Midbrain (tissue), 1 donor: ENCODE measurements at regions not wholly inside any gene's neighbourhood (a gene's known extent, or its start where the extent isn't known, plus 50 kb on each side); places are given as distances from the start of the nearest gene placed in this dataset.
A peak's percentile ranks its signal among the peaks of the same experiment; 100 is the strongest.

Experiments
- DNase-seq: peaks from one replicate; lab custom pipeline; 2025; lab: John Stamatoyannopoulos, UW

DNA sequence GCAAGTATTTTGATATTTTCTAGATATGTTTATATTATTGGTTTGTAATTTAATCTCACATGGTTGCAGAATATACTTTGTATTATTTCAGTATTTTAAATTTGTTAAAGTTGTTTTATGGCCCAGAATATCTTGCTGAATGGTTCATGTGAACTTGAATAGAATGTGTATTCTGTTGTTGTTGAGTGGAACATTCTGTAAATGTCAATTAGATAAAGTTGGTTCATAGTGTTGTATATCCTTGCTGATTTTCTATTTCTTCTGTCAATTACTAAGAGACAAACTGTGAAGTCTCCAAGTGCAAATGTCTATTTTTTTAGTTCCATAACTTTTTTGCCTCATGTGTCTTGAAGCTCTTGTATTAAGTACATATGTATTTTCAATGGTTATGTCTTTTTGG, 411.7 kb downstream of the NPIPA7 start:
- DNase-seq = no peak

DNA sequence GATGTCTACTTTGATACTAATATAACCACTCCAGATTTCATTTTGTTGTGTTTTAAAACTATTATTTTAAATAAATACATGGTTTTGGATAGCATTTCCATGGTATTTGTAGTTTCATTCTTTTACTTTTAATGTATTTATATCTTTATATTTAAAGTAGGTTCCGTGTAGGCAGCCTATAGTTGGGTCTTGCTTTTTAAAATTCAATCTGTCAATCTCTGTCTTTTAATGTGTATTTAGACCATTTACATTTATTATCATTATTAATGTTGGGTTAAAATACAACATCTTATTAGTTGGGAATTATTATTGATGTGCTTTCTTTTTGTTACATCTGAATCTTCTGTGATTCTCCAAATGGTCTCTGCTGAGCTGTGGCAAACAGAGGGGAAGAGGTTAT, 412.1 kb downstream of the NPIPA7 start:
- DNase-seq = no peak

DNA sequence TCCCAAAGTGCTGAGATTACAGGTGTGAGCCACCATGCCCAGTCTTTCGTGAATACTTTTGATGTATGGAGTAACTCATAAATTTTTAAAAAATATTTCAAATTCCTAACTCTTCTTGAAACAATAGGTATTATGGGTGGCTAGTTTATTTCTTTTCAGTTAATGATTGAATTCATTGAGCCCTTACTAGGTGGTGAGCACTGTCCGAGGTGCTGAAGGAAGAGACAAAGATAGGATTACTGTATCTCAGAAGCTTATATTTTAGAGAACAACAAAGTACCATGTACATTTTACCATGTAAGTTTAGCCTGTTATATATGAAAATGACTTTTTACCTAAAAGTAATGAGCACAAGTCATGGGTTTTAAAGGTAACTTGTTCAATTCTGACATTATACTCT, 418.3 kb downstream of the NPIPA7 start:
- DNase-seq = no peak

DNA sequence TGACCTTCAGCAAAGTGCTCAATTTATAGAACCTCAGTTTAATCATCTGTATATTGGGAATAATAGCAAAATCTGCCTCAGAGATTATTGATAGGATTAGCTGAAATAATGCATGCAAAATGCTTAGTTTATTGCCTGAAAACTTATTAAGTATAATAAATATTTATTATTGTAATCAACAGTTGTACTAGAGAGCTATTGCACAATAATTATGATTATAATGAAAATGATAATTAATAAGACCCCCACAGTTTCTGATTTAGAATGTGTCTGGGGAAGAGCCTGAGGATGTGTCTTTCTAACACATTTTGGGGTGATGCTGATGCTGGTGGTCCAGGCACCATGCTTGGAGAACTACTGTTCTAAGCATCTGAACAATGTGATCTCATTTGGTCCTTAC, 419.6 kb downstream of the NPIPA7 start:
- no peak for DNase-seq

DNA sequence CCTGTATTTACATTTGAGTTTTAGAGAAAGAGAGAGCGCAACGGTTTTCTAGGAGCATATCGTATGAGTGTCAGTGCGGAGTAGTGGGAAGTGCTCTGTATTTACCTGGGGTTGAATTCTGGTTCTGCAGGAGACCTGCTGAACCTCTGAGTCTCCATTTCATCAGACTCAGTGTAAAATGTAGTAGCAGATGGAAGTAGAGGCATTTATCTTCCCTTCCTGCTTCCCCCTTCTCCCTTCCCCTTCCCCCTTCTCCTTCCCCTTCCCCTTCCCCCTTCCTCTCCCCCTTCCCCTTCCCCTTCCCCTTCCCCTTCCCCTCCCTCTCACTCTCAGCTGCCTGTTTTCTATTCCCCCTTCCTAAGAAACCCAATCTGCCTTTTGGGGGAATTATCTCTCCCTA, 426.9 kb downstream of the NPIPA7 start:
- no peak for DNase-seq

DNA sequence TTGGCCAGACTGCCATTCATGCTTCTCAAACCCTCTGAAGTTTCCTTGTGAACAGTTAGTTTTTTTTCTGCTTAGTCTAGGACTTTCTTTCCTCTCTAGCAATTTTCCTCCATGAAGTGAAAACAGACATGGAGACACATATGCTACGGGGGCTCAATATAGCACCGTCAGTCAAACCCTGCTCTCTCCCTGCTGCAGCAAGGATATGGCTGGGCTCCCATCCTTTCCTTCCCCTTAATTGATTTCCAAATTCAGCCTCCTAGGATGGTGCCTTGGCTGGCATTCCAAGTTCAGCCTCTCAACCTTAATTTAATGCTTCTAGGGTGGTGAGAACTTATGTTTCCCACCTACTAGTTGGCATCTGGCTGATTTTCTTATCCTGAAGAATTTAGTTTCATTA, 436.7 kb downstream of the NPIPA7 start:
- DNase-seq = no peak

DNA sequence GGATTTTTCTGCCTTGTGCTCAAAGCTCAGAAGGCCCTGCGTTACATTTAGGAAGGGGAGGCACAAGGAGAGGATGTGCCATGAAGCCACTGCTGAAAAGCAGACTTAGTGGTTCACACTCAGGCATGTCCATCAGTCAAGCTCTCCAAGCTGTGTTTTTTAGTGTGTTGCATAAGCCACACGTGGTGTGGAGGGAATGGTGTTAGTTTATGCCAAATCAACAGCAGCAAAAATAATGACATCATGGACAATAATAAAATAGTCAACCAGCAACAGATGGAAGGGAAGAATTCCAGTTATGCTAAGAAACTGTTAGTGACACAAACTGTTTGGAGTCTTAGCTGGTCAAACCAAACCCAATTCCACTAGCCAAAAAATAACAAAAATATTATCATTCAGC, 438.3 kb downstream of the NPIPA7 start:
- no peak for DNase-seq

DNA sequence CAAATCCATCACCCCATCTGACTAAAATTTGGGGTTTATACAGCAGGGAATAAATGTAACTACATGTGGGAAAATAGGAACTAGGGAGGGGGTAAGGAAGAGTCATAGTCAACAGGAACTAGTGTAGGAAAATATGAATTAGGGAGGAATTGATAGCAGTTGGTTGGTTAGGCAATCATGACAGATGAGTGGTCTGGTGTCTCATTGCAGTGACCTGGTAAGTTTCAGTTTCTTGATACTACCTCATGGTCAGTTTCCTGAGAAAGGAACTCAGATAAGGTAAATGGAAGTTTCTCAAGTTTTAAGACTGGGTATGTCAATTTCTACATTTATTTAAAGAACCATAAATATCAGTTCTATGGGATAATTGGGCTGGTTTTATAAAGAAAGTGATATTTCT, 442.3 kb downstream of the NPIPA7 start:
- no peak for DNase-seq

DNA sequence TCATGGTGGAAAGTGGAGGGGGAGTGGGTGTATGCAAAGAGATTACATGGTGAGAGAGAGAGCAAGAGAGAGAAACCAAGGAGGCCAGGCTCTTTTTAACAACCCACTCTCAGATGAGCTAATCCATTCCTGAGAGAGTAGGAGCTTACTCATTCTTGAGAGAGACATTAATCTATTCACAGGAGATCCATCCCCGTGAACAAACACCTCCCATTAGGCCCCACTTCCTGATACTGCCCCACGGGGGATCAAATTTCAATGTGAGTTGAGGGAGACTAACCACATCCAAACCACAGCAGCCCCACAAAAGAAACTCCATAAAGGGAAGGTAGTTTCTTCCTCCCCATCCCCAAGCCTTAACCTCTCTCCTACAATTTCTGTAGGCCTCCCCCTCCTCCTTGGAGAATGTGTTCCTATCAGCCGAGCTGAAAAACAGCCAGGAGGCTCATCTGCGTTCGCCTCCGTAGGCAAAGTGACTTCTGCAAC, 450.0 kb downstream of the NPIPA7 start:
- no peak for DNase-seq

DNA sequence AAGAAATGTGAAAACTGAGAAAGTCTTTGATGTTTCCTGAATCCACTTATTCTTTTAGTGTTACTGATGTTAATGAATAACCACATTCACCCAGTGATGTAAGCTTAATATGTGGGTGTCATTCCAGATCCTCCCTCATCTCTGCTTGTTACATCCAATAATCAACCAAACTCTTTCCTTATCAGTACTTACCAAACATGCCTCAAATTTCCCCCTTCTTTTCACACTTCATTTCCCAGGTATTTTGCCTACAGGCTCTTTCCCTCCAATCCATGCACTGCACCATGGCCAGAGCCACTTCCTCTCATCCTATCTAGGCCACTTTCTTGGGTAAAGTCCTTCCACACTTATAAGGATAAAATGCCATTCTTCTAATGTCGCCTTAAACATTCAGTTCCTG, 451.5 kb downstream of the NPIPA7 start:
- DNase-seq = no peak

DNA sequence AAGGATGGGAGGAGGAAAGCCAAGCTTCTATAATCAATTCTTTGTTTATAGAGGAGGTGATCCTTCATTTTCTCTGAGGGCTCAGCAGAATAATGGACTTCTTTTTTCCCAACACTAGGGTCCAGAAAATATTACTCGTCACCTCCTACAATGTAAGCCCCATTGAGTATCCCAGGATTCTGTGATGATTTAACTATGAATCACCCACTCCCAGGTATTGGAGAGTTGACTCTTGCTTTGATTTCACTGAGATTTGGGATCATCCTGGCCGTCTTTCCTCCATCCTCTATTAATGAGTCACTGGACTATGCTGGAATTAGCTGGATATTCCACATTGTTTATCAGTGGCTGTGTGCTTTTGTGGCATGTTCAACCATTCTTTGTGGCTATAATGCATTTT, 452.0 kb downstream of the NPIPA7 start:
- DNase-seq = no peak

DNA sequence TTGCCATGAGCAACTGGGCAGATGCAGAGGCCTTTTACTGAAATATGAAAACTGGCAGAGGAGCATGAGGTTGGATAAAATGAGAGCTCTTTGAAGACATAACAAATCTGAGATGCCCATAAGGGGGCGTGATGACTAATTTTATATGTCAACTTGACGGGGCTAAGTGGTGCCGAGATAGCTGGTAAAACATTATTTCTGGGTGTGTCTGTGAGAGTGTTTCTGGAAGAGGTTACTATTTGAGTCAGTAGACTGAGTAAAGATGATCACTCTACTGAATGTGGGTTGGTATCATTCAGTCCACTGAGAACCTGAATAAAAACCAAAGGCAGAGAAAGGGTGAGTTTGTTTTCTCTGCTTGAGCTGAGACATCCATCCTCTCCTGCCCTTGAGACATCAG, 454.2 kb downstream of the NPIPA7 start:
- no peak for DNase-seq

DNA sequence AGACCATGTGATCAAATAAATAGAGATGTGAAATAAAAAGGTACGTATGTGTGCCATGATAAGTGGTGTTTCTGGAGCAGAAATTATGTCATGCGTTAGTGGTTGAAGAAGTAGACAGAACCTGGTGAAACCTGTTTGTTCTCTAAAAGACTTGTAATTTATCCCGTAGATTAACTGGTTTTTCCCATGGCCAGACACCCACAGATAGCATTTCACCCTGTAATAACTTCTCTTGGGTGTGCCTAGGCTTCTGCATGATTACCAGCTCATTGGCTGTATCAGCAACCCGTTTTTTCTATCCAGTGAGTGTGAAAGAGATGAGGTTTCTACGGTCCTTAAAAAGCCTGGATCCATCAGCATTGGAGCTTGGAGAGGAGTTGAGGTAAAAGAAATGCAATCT, 471.3 kb downstream of the NPIPA7 start:
- no peak for DNase-seq

DNA sequence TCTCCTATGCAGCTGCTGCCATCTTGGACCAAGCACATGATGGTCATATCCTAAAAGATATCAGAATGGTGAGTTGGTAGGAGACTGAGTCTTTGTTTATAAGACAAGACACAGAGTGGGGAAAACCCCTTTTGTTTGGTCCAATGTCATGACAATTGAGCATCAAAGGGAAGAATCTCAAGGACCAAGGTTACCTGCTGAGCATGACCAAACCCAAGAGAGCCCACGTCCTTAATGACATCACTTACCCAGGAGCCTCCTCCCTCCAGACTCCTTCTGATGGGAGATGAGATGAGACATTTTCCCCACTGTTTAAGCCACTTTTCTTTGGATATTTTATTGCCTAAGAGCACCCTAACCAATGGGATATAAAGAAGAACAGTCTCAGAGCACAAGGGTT, 478.1 kb downstream of the NPIPA7 start:
- no peak for DNase-seq

DNA sequence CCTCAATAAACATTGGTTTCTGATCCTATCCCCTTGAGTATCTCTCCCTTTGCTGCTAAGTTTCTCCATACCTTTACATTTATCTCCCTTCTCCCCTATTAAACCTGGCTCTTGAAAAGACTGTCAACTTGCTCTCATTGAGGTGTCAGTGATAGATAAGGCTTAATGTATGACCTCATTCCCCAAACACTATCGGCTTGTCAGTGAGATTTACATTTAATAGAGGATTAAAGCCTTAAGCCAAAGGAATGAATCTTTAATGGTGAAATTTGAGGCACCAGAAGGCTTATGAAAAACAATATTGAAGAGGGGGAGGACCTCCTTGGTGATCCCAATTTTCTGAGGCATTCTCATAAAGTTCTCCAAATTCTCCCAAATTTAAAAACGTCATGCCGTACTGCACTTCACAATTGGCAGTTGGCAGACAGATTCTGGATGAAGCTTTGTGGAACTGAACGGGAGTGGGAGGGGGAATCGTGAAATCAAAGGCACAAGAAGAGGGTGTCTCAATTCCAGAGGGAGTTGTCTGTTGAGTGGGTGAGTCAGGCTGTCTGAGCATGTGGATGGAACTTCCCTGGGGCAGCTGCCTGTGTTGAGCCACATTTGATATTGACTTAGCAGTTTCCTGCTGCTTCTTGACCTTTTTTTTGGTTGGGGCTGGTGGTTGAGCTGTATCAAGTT, 478.8 kb downstream of the NPIPA7 start:
- DNase-seq = no peak

DNA sequence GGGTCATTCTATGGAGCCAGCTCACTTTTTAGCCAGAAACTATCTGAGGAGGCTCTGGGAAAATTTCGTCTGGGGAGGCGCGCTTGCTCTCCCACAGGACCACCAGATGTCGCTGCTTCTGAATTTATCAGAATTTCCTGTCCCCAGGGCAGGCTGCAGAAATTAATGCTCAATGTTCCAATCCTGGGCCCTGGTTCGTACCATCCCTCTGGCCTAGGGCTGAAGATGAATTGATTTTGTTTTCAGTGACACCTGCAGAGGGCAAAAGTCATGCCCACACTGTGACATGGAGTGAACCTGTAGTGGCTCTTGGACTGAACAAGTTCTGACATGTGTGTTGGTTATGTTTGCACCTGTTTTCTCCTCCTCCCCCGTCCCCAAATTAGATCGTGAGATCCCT, 482.6 kb downstream of the NPIPA7 start:
- DNase-seq = peak; percentile 40

DNA sequence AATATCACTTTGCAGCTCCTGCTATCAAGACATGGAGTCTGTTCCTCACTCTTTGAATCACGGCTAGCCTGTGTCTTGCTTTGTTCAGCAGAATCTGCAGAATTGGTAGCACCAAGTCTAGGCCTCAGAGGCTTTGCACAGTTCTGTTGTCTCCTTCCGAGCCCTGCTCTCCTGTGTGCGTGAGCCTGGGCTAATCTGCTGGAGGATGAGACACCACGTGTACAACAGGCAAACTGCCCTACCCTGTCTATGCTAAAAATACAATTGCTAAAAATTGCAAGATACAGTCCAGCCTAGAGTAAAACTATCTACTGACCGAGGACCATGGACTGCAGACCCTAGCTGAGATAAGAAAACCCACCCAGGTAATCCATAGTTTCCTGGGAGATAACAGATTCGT, 484.7 kb downstream of the NPIPA7 start:
- no peak for DNase-seq

DNA sequence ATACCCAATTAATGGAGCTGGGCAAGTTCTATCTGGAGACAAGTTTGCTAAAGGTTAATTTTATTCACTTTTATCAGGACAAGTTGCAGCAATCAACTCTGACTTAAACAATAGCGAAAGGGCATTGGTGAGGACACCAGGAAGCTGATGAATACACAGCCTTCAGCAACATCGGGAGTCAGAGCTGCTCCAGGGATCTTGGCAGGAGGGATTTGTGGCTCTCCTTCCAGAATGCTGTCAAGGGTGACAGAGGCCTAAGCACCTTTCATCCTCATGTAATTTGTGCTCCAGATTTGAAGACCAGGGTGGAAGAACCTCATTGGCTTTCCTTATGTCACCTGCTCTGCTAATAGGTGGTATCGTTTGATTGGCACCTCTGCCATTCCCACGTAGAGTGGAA, 485.6 kb downstream of the NPIPA7 start:
- DNase-seq = no peak

DNA sequence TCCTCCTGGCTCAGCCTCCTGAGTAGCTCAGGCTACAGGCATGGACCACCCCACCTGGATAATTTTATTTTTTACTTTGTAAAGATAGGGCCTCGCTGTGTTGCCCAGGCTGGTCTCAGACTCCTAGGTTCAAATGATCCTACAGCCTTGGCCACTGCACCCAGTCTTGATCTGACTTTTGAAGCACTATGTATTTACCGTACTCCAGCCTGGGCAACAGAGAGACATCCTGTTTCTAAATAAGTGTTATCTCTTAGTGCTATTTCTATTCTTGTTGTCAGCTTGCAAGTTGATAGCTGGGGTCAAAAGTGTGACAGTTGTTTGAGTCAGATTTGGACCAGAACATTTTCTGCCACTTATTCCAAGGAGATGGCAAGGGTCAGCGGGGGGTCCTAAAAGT, 486.4 kb downstream of the NPIPA7 start:
- DNase-seq = no peak

DNA sequence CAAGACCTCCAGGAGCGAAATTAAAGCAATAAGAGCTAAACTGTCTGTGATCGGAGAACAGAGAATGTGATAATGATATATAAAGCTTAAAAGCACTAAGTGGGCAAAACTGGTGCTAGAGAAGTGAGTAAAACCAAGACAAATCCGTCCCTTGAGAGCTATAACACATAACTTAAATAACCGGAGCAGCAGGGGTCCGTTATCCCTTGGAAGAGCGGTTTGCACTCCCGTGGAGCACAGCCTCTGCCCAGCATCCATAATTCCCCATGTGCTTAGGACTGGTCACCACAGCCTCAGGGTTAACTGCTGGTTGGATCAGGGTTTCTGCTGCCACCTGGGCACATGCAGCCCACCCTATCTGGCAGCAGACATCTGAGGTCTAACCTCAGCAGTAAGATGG, 489.0 kb downstream of the NPIPA7 start:
- DNase-seq = no peak

DNA sequence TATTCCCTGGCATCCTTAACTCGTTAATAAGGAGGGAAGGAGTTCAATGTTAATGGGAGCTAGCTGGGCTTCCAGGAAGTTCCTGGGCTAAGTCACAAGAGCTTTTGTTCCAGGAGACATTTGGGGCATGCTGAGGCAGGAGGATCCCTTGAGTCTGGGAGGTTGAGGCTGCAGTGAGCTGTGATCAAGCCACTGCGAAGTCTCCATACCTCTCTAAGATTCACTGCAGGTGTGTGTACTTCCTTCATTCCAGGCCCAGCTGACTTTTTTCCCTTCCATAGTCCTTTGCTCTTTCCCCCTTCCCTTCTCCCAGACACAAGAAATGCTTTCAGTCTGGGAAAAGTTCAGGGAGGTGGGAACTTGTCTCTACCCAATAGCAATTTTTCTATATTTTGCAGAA, 489.8 kb downstream of the NPIPA7 start:
- DNase-seq = no peak

DNA sequence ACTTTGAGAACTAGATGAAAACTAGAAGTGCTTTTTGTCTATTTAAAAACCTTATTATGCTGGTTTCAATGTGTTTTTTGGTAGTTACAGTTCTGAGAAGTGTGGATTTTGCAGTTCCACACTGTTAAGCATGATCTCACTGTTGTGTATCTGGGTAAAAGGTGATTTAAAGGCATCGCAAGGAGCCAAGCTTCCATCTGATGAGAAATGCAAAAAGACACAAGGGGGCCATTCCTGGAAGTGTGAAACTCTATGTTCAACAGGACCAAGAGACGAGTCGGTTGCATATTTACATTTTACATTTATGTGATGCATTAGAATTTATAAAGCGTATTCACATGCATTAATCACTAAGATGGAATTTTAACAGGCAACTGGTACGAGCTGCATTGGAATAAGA, 490.8 kb downstream of the NPIPA7 start:
- DNase-seq = no peak

DNA sequence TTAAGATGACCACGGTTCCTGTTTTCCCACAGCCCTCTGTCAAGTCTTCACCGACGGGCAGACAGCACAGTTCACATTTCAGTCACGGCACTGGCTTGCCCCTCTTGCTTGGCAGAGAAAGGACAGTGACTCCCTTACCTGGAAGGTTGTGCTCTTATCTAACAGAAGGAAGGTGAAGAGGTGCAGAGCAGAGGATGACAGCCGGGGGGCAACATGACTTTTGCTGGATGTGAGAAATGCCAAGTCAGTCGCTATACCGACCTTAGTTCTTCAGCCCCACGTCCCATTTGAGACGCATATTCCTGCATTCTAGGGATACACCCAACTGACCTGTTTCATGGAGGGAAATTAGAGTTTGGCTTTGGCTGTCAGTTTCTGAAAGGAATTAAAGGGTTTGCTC, 492.3 kb downstream of the NPIPA7 start:
- no peak for DNase-seq

DNA sequence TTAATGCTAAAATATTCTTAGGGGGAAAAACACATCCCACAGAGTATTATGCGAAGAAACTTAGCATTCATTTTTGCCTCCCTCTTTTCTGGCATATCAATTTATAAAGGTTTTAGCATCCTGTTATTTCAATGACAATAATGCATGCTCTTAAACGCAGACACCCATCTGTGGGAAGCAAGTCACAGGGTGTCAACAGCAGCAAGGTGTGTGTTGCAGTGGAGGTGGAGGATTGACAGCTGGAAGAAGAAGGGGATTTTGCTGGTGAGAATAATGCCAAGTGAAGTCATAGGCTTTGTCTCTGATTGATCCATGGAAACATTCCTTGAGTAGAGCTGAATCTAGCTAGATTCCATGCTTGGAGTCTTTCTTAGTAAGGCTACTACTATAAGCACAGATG, 498.1 kb downstream of the NPIPA7 start:
- no peak for DNase-seq
